ENCODE measurements at regions not wholly inside any gene's neighbourhood (a gene's known extent, or its start where the extent isn't known, plus 50 kb on each side); places are given as distances from the start of the nearest gene placed in this dataset.

DNA sequence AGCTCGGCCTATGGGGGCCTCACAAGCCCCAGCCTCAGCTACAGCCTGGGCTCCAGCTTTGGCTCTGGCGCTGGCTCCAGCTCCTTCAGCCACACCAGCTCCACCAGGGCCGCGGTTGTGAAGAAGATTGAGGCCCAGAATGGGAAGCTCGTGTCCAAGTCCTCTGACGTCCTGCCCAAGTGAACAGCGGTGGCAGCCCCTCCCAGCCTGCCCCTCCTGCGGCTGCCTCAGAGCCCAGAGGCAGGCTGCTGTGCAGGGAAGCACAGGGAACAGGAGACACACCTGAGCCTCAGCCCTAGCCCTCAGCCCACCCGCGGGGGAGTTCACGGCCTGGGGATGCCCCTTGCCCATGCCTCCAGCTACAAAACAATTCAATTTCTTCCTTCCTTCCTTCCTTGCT lies 75.7 kb upstream of the ZXDA start:
- TF ChIP-seq, protein P1, sequence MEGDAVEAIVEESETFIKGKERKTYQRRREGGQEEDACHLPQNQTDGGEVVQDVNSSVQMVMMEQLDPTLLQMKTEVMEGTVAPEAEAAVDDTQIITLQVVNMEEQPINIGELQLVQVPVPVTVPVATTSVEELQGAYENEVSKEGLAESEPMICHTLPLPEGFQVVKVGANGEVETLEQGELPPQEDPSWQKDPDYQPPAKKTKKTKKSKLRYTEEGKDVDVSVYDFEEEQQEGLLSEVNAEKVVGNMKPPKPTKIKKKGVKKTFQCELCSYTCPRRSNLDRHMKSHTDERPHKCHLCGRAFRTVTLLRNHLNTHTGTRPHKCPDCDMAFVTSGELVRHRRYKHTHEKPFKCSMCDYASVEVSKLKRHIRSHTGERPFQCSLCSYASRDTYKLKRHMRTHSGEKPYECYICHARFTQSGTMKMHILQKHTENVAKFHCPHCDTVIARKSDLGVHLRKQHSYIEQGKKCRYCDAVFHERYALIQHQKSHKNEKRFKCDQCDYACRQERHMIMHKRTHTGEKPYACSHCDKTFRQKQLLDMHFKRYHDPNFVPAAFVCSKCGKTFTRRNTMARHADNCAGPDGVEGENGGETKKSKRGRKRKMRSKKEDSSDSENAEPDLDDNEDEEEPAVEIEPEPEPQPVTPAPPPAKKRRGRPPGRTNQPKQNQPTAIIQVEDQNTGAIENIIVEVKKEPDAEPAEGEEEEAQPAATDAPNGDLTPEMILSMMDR (IDR thresholded peaks at IDR 0.05; ENCODE audit: low read length): no peak
- no peak for TF ChIP-seq EZH2 (IDR thresholded peaks at IDR 0.05; ENCODE audit: borderline replicate concordance, low read length)
- no peaks in the 10 kb centered on the region for H3K27me3 ChIP-seq (ENCODE audit: insufficient read depth, low read length)
- no peaks in the 10 kb centered on the region for H4K20me1 ChIP-seq (ENCODE audit: insufficient read depth, low read length)

DNA sequence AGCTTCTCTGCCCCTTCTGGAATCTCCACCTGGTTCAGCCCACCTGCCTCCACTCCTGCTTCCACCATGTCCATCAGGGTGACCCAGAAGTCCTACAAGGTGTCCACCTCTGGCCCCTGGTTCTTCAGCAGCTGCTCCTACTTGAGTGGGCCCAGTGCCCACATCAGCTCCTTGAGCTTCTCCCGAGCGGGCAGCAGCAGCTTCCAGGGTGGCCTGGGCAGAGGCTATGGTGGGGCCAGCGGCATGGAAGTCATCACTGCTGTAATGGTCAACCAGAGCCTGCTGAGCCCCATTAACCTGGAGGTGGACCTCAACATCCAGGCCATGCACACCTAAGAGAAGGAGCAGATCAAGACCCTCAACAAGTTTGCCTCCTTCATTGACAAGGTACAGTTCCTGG lies 74.4 kb upstream of the ZXDA start:
- Histone ChIP-seq H3K4me1 (ENCODE audit: insufficient read depth, low read length, severe bottlenecking) (no peaks in the 10 kb centered on the region), H3K9me2 (ENCODE audit: low read depth, low read length) (no peaks in the 10 kb centered on the region), H3K27me3 (ENCODE audit: insufficient read depth, low read length) (no peaks in the 10 kb centered on the region), H3K9ac (ENCODE audit: low read length) (no peak overlapping the region), H4K20me1 (ENCODE audit: insufficient read depth, low read length) (no peaks in the 10 kb centered on the region), H3K27ac (ENCODE audit: low read depth, low read length, poor library complexity, severe bottlenecking) (no peak overlapping the region), H3K79me2 (ENCODE audit: insufficient read depth, low read length) (no peaks in the 10 kb centered on the region), H3K36me3 (ENCODE audit: insufficient read depth, low read length) (no peaks in the 10 kb centered on the region), H3K4me3 (ENCODE audit: low read depth, low read length, poor library complexity, severe bottlenecking) (no peak overlapping the region), H3F3A (ENCODE audit: insufficient read depth, low read length) (no peaks in the 10 kb centered on the region), H3K4me2 (ENCODE audit: low read length) (no peak overlapping the region), H3K9me3 (ENCODE audit: low read length) (no peaks in the 10 kb centered on the region), H2AFZ (ENCODE audit: low read length) (no peak overlapping the region)
- no peak for TF ChIP-seq EZH2 (IDR thresholded peaks at IDR 0.05; ENCODE audit: borderline replicate concordance, low read length)
- TF ChIP-seq, protein P1 (IDR thresholded peaks at IDR 0.05; ENCODE audit: low read length): no peak

More for the DNA sequence above, 75.7 kb upstream of the ZXDA start:
- no peak overlapping the region for H2AFZ ChIP-seq (ENCODE audit: low read length)
- H3K4me3 ChIP-seq (ENCODE audit: low read depth, low read length, poor library complexity, severe bottlenecking): no peak overlapping the region
- no peak overlapping the region for H3K4me2 ChIP-seq (ENCODE audit: low read length)
- no peaks in the 10 kb centered on the region for H3K36me3 ChIP-seq (ENCODE audit: insufficient read depth, low read length)
- H3K27ac ChIP-seq (ENCODE audit: low read depth, low read length, poor library complexity, severe bottlenecking): no peak overlapping the region
- no peaks in the 10 kb centered on the region for H3F3A ChIP-seq (ENCODE audit: insufficient read depth, low read length)
- H3K79me2 ChIP-seq (ENCODE audit: insufficient read depth, low read length): no peaks in the 10 kb centered on the region
- no peak overlapping the region for H3K9ac ChIP-seq (ENCODE audit: low read length)
- H3K4me1 ChIP-seq (ENCODE audit: insufficient read depth, low read length, severe bottlenecking): no peaks in the 10 kb centered on the region
- H3K9me3 ChIP-seq (ENCODE audit: low read length): no peaks in the 10 kb centered on the region
- H3K9me2 ChIP-seq (ENCODE audit: low read depth, low read length): no peaks in the 10 kb centered on the region

GRCh38 chrX:57977992-57978391 lies 67.7 kb upstream of the ZXDA start:
- no peak overlapping the region for H3K4me2 ChIP-seq (ENCODE audit: low read length)
- no peaks in the 10 kb centered on the region for H4K20me1 ChIP-seq (ENCODE audit: insufficient read depth, low read length)
- no peak overlapping the region for H3K27ac ChIP-seq (ENCODE audit: low read depth, low read length, poor library complexity, severe bottlenecking)
- no peaks in the 10 kb centered on the region for H3K36me3 ChIP-seq (ENCODE audit: insufficient read depth, low read length)
- H3K9ac ChIP-seq (ENCODE audit: low read length): no peak overlapping the region
- no peak overlapping the region for H2AFZ ChIP-seq (ENCODE audit: low read length)
- H3K27me3 ChIP-seq (ENCODE audit: insufficient read depth, low read length): no peaks in the 10 kb centered on the region
- no peaks in the 10 kb centered on the region for H3K9me3 ChIP-seq (ENCODE audit: low read length)
- no peak overlapping the region for H3K4me3 ChIP-seq (ENCODE audit: low read depth, low read length, poor library complexity, severe bottlenecking)
- no peaks in the 10 kb centered on the region for H3K9me2 ChIP-seq (ENCODE audit: low read depth, low read length)
- H3K79me2 ChIP-seq (ENCODE audit: insufficient read depth, low read length): no peaks in the 10 kb centered on the region
- no peaks in the 10 kb centered on the region for H3F3A ChIP-seq (ENCODE audit: insufficient read depth, low read length)
- no peaks in the 10 kb centered on the region for H3K4me1 ChIP-seq (ENCODE audit: insufficient read depth, low read length, severe bottlenecking)
- no peak for TF ChIP-seq EZH2 (IDR thresholded peaks at IDR 0.05; ENCODE audit: borderline replicate concordance, low read length)
- TF ChIP-seq, protein P1 (IDR thresholded peaks at IDR 0.05; ENCODE audit: low read length): peak; percentile 22; the same call in 1 of the 2 replicates
